Renal pelvis (tissue), 1 donor: ENCODE measurements at regions not wholly inside any gene's neighbourhood (a gene's known extent, or its start where the extent isn't known, plus 50 kb on each side); places are given as distances from the start of the nearest gene placed in this dataset.
"Not testable (repeated sequence)": the region's sequence is repeated elsewhere in the genome, so short reads cannot be mapped to it uniquely, and the experiment has no call there.

ENCODE experiments used
- DNase-seq: peaks from one replicate; pipeline ENCODE4 v3.0.0-alpha.2; 2013

DNA sequence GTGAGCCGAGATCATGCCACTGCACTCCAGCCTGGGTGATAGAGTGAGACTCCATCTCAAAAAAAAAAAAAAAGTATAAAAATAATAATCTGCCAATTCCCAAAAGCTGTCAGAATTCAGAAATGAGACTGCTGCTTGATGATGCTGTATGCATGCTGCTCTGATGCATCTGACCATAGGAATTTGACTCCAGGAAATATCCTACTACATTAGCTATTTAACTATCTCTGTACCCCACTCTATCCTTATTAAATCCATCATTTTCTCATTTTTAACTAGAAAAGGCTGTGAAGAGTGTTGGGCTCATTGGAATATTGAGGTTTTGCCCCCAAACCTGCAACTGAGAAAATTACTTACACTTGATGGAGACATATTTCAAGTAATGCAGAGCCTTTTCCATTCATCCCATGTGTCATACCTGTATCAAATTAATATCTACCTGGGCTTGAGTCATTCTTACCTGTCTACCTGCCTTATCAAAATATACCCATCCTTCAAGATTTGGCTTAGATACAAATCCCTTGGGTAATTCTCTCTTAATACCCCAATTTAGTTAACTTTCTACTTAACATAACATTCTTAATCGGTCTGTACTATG, 135.2 kb upstream of the PREP start:
- no peak for DNase-seq

DNA sequence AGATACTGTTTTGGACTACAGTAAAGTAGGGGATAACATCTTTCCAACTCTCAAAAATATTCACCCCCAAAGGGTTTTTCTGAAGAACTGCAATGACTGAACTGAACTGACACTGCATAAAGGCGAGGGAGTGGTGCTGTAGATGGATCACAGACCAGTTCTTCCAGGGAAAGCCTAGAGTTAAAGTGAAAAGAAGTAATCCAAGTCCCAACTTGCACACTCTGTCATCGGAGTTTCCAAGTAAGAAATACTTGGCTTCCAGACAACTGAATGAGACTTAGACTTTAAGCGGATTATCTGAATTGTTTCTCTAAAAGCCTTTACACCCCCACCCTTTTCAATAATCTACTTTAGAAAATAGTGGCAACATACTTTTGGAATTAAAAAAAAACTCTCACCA, 134.1 kb upstream of the PREP start:
- DNase-seq, result no peak

DNA sequence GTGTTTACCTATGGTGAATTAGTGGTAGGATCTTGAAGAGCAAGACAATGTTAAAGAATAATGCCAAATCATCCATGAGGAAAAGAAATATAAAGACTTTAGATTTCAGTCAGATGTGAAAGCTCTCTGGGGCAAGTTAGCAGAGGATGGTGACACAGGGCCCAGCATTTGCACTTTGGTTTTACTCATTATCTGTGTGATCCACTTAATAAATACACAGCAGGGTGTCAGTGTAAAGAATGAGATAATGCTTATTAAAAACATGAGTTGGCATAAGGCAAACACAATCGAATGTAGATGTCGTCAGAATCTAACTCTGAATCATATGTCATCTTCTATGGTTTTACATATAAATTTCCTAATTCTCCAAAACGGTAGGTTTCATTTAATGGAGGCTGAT, 130.4 kb upstream of the PREP start:
- no peak for DNase-seq

DNA sequence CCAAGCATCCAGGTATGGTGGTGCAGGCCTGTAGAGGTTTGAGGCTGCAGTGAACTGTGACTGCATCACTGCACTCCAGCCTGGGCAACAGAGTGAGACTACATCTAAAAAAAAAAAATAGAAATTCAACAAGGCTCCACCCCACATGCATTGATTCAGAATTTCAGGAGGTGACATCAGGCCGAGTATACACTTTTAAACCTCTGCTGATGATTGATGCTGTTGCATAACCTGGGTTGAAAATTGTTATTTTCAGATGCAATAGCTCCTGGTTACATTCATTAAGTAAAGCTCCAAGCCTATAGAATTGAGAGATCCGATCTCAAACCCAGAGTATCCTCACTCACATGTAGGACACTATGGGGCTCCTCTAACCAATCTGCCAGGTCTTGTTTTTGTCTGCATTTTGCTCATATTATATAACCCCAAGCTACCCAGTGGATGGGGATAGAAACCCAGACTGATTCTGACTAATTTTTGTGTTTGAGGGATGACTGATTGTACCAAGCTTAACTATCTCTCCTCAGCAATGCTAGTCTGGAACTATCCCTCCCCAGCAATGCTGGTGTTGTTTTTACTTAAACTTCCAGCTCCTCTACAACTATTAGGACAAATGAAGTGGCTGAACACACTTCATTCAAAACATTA, 123.5 kb upstream of the PREP start:
- DNase-seq, result no peak

DNA sequence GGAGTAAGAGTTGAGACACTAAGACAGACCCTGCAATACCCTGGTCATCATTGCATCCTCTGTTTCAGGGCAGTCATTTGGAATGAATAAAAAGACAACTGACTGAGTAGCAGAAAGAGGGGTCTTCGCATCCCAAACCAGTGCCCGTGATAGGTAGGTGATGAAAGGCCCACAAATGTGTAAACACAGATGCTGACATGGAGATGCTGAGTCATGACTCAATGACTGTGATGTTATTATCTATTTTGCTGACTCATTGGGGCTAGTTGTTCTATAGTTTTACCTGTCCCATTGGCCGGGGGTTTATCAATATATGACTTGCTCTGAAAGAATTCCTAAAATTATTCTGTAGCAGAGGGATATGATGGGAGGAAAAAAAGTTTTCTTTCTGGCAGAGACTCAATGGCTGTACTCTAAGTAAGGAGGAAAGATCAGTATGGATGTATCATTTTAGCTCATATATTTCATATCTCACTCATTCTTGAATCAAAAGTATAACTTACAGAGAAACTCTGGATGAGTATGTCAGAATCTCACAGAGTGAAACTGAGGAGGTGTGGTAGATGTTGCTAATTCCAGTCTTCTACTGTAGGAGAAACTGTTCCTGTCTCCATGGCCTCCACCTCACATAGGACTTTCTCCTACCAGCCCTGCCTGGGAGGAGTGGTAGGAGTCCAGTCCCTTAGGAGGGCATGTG, 119.9 kb upstream of the PREP start:
- no peak for DNase-seq

DNA sequence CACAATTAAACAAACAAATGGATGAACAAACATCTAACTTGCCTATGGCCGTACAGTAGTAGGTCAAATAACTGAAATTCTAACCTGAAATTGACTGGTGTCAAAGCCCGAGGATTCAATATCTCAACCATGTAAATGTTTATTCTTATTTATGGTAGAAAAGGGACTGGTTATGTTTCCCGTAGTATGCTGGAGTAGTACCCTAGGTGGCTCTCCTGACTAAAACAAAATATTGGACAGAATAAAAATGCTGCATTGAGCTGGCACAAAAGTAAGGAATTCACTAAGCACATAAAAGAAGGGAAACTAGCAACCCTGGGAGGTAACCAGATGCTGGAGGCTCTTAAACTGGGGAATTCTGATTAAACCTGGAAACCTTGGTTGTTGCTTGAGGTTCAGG, 117.1 kb upstream of the PREP start:
- DNase-seq, result no peak

DNA sequence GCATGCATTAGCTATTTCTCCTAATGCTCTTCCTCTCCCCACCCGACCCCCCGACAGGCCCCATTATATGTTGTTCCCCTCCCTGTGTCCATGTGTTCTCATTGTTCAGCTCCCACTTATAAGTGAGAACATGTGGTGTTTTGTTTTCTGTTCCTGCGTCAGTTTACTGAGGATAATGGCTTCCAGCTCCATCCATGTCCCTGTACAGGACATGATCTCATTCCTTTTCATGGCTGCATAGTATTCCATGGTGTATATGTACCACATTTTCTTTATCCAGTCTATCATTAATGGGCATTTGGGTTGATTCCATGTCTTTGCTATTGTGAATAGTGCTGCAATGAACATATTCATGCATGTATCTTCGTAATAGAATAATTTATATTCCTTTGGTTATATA, 116.1 kb upstream of the PREP start:
- DNase-seq, result not testable (repeated sequence)

DNA sequence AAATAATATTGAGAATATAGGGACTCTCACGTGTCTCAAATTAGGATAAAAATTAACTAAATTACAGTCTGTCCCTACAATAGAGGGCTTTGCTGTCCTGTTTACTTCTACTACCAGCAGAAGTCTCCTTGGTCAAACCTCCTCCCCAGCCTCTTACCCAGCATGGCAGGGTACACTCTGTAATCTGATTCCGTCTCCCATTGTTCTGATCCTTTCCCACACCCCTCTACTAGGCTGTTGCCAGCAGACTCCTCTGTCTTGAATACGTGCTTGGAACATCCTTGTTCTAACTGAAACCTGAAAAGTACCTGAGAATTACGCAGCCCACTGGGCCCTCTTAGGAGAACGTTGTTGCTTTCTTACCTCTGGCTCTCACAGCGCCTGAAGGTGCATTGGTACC, 112.2 kb upstream of the PREP start:
- no peak for DNase-seq

DNA sequence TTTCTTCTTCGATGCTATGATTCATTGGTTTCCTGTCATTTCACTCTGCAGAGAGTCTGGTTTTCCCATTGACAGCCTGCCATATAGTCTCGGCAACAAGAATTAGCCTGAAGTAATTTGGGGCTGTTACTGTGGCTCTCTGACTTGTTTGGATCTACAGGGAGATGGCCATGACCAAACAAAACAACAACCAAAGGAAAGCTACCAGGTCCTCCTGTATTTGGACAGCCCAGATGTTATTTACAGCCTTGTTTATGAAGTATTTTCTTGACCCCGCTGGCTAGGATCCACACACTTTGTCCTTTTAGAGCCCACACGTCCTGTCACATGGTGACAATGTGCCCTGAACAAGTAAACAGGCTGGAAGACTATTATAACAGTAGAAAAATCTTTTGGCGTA, 111.4 kb upstream of the PREP start:
- DNase-seq, result no peak

DNA sequence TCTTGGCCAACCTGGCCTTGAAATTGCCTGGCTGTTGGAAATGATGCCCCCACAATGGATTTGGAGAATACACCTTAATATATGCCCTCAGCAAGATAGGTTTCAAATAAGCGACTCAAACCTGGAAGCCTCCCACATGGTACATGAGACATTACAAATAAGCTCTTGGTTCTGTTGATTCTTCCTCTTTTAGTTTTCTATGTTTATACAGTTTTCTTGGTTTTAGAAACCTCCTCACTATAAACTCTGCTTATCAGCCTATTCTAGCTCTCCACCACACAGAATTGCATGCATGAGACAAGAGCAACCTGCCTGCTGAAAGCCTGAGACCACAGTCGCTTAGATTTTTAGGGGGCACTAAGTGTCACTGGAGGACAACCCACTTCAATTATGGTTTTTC, 108.8 kb upstream of the PREP start:
- DNase-seq, result no peak

DNA sequence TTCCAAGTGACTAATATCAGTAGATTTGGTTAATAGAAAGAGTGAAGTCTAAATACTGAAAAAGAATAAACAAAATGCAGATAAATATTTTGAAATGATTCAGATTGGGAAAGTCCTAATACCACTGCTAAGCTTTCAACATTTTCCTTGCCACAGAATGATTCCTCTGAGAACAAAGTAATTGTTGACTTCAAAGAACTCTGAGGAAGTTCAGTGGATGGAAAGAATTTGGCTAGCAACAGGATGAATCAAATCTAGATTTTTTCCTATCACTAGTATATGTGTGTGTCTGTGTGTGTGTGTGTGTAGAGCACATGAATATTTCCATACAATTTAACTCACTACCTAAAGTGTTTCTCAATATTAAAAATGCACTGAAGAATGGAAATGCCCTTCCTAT, 107.9 kb upstream of the PREP start:
- DNase-seq, result no peak

DNA sequence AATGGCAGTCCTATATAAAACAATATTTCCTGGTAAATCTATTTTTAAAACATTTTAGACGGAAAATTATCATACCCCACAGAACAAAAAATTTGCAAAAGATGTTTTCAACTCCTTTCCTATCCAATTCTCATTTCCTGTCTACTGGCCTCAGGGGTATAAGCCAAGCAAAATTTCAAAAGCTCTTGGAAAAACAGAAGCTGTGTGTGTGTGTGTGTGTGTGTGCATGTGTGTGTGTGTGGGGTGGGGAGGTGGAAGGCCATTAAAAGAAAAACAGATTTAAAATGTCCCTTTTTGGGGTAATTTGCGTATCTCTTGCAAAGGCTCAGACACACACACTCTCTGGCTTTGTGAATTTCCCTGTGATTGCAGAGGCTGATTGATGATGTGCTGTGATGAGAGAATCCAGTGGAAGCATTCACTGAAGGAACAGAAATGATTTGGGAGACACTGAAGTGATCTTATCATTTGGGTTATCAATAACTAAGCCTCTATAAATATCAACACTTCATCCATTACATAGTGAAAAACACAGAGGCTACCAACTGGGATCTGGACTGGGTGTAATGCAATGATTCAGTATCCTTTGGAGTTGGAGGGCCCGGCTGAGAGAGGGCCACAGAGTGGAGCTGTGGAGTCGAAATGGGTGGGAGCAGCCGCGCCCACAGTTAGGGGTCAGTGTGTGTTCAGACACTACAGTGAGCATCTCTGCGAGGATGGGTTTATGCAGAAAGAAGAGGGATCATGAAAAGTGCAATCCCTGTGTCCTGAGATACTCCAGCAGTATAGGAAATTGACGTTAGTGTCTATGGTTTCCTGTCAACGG, 106.8 kb upstream of the PREP start:
- no peak for DNase-seq

DNA sequence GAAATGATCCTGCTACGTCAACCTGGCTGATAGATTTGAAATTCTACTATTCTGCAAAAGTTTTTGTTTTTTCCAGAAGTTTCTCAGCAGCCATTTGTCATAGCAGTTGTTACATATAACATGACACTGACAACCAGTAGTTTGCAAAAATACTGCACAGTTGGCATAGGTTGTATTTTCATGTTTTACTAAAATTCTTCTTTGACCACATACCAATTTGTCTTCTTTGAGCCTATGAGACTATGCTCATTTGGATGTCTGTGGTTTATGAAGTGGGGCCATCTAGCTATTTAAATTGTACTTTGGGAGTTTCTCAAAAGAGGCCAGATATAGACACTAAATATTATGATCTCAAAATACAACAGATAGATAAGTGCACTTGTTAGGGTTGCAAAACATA, 104.9 kb upstream of the PREP start:
- DNase-seq, result no peak

DNA sequence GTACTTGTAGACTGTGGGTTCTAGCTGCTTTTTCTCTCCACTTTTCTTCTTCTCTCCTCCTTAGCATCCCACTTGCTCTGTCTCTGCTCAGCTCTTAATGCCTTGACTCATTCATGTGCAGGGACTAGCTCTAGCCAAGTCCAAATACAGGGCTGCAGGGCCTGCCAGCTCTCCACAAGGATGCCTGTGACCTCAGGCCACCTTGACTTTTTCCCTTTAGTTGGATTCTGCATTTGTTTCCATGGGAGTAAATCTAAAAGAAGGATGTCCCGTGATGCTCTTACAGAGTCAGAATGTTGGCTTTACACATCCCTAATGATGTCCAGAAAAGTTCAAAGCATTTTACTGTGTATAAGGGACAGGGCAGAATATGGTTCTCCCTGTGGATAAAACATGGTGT, 101.8 kb upstream of the PREP start:
- DNase-seq, result no peak

DNA sequence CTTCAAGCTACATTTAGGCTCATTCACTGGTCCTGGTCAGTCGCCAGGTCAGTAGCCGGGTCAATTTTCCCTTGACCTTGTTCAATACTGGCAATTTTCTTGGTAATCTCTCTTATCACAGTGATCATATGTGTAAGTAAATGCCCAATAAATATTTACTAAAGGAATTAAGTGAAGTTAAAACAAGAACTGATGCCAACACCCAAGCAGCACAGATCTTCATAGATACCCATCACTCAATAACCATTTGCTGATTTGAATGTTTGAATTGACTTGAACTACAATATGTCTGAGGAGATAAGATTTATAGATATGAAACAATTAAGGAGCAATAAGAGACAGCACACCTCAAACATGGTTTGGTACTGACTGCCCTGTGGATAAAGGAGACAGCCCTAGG, 100.8 kb upstream of the PREP start:
- no peak for DNase-seq

DNA sequence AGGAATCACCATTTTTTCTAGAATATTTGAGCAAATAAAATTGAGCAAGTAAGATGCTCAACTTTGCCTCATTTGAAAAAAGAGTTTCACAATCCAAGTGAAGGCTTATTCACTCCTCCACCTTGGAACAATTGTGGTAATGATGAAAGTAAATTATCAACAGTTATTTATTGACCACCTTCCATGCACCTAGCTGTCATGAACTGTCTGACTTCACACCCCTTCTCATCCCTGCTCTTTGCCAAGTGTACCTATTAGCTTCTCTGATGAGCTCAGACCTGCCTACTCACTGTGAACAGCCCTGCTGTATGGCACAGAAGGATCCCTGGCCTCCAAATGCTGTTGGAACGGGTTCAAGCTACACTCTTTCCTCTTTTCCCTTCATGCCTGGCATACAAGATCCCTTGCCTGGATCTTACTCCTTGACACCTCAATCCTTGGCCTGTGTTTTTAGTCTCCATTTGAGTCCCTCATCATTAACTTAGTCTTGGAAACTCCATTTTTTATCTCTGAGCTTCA, 99.0 kb upstream of the PREP start:
- DNase-seq, result no peak

DNA sequence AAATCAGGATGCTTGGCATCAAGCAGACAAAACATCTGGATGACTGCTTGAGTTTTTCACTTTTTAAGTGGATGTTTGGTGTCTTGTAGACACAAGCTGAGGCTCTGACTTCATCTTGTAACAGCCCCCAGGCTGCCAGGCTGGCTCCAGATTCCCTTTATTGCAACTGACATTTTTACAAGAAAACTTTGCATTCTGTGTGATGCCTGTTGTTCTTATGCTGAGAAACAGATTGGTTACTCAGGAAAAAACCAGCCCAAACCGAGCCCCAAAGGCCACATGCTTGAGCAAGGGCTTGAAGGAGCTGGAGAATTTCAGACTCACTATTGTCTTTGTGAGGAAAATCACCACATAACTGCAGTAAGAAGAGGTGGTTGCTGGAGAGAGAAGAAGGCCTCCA, 98.4 kb upstream of the PREP start:
- DNase-seq, result no peak

DNA sequence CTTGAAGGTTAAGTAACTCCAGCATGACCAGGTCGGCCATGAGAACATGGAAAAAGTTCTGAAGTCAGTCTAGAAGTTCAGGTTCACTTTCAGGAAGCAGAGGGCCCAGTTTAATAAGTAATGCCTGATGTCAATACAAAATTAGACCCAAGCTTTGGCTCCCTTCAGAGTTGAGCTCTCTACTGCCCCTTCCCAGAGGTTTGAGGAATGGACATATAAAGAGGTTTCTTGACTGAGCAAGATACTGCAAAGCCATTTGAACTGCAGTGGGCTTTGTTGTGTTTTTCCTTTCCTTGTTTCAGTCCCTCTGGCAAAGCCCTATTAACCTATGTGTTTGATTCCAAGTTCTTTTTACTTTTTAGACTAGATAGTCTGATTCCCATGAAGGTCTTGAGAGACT, 97.8 kb upstream of the PREP start:
- DNase-seq, result no peak

DNA sequence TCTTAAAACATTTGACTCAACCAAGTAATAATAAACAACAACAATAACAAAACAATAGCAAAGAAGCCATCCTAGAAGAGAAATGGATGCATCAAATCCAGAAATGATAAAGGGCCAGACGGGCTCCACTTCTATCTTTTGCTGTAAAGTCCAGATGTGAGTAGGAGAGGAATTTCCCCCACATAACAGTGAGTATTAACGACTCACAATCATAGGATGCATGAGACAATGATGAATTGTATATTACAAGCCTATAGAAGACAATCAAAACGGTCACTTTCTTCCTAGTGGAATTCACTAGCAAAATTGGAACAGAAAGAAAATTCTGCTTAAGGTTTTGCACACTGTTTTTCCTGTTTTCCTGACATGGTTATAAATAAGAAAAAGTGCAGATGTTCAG, 97.0 kb upstream of the PREP start:
- DNase-seq, result no peak

DNA sequence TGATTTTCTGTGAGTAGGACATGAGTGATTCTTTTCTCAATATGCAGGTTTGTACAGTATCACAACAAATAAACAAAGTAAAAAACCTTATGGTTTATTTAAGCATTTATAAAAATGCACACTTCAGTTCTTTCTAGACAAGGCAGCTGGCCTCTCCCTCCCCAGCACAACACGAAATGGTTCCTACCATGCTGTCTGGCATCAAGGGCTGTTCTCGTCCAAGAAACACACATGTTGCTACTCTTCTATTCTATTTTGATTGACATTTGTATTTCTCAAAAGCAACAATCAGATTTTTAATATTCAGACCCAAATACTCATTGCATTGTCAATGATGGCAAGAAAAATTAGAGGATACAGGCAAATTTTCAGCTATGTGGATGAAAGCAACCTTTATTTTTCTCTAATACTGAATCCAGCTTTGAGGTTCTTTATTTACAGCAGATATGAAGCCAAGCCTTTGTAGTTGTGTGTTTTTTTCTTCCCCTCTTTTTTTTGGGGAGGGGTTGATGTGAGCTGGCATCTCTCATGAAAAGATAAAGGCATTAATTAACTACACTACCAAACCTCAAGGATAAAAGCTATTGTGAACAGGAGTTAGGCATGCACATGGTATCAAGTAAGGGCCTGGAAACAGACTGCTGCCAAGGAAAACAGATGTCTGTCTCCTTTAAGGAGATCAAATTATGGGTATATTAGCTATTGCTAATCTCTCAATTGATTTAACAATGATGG, 96.4 kb upstream of the PREP start:
- DNase-seq, result no peak

DNA sequence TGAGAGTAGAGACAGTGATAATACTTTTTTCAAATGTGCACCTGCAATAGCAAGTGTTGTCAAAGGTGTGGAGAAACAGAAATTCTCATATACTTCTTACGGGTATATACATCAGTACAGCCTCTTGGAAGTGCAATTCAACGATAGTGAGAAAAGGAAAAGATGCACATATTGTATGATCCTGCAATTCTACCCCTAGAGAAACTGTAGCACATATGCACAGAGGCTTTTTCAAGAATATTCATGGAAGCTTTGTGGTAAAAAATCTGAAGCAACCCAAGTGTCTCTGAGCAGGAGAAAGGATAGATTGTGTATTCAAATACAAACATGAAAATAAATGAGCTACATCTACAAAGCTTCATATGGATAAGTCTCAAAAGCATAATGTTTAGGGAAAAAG, 94.7 kb upstream of the PREP start:
- DNase-seq, result no peak

DNA sequence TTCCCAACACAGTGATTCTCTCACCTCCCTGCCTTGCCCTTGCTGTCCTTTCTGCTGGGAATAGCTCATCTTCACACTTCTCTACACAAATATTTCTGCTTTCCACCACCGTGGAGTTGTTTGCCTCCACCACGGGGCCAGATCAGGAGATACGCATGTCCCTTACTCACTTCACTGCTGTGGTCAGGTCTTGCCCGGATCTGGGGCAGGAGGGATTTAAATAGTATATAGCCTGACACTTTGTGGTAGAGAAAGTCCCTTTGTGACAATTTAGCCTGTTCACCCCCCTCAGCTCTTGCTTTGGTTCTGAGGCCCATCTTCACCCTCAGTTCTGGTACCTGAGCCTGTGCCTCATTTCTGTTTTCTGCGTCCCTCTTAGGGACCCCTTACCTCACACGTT, 92.6 kb upstream of the PREP start:
- DNase-seq, result no peak
